Type B pancreatic cell (in vitro differentiated cells): ENCODE measurements at regions not wholly inside any gene's neighbourhood (a gene's known extent, or its start where the extent isn't known, plus 50 kb on each side); places are given as distances from the start of the nearest gene placed in this dataset.
A peak's percentile ranks its signal among the peaks of the same experiment; 100 is the strongest.
"Not testable (repeated sequence)": the region's sequence is repeated elsewhere in the genome, so short reads cannot be mapped to it uniquely, and the experiment has no call there.

ENCODE experiments used
- DNase-seq: peaks from one replicate; pipeline ENCODE4 v3.0.0; 2021; ENCODE audit warnings: mixed read lengths; ENCODE audit not compliant: unreplicated experiment; ENCODE audit errors: extremely low spot score
- H3K27ac Mint-ChIP-seq: 2 replicates; pipeline ENCODE4 v1.8.0; 2021; ENCODE audit warnings: mild to moderate bottlenecking, mixed read lengths
- H3K27me3 Mint-ChIP-seq: 2 replicates; pipeline ENCODE4 v1.8.0; 2021; ENCODE audit warnings: mixed read lengths
- H3K36me3 Mint-ChIP-seq: 2 replicates; pipeline ENCODE4 v1.8.0; 2021; ENCODE audit warnings: mixed read lengths
- H3K4me1 Mint-ChIP-seq: one replicate; pipeline ENCODE4 v1.8.0; 2021; ENCODE audit warnings: mixed read lengths; ENCODE audit not compliant: unreplicated experiment
- H3K4me3 Mint-ChIP-seq: 2 replicates; pipeline ENCODE4 v1.8.0; 2021; ENCODE audit warnings: mild to moderate bottlenecking, mixed read lengths
- H3K9me3 Mint-ChIP-seq: 2 replicates; pipeline ENCODE4 v1.8.0; 2021; ENCODE audit warnings: mixed read lengths
- CTCF ChIP-seq: fragments of 200-600 bp; sonication (generic); conservative IDR thresholded peaks from 2 replicates; pipeline ENCODE4 v1.5.0; 2021; ENCODE audit warnings: antibody characterized with exemption, mild to moderate bottlenecking

GRCh38 chr16:29304251-29304650, 102.3 kb downstream of the NPIPB11 start:
- Mint-ChIP-seq H3K9me3 (no peaks in the 10 kb centered on the region), H3K27me3 (no peaks in the 10 kb centered on the region), H3K27ac (no peak overlapping the region), H3K4me3 (no peak overlapping the region), H3K4me1 (peaks cover 32% of the 10 kb centered on the region), H3K36me3 (no peaks in the 10 kb centered on the region)
- DNase-seq = no peak
- no peak for TF ChIP-seq CTCF

GRCh38 chr16:29303520-29303919, 103.0 kb downstream of the NPIPB11 start:
- Mint-ChIP-seq H3K36me3 (no peaks in the 10 kb centered on the region), H3K9me3 (no peaks in the 10 kb centered on the region), H3K27ac (no peak overlapping the region), H3K4me1 (peaks cover 32% of the 10 kb centered on the region), H3K27me3 (no peaks in the 10 kb centered on the region), H3K4me3 (no peak overlapping the region)
- no peak for DNase-seq
- no peak for TF ChIP-seq CTCF

- H3K27me3 Mint-ChIP-seq = no peaks in the 10 kb centered on the region
- H3K4me1 Mint-ChIP-seq = peaks cover 28% of the 10 kb centered on the region
- no peak for TF ChIP-seq CTCF
- no peak overlapping the region for H3K27ac Mint-ChIP-seq
- no peak overlapping the region for H3K4me3 Mint-ChIP-seq
- H3K36me3 Mint-ChIP-seq = no peaks in the 10 kb centered on the region
- no peaks in the 10 kb centered on the region for H3K9me3 Mint-ChIP-seq
- DNase-seq = no peak
Observed at GRCh38 chr16:29302976-29303375, 103.5 kb downstream of the NPIPB11 start.

GRCh38 chr16:29302433-29302832, 104.1 kb downstream of the NPIPB11 start:
- not testable (repeated sequence) for H3K27ac Mint-ChIP-seq
- peaks cover 25% of the 10 kb centered on the region for H3K4me1 Mint-ChIP-seq

GRCh38 chr16:29301662-29302285, 104.7 kb downstream of the NPIPB11 start:
- not testable (repeated sequence) for H3K27ac Mint-ChIP-seq, H3K4me3 Mint-ChIP-seq, H3K36me3 Mint-ChIP-seq, H3K9me3 Mint-ChIP-seq, H3K27me3 Mint-ChIP-seq, DNase-seq
- H3K4me1 Mint-ChIP-seq = peaks cover 21% of the 10 kb centered on the region

More at GRCh38 chr16:29302433-29302832, 104.1 kb downstream of the NPIPB11 start:
- not testable (repeated sequence) for H3K9me3 Mint-ChIP-seq, DNase-seq, H3K27me3 Mint-ChIP-seq, H3K4me3 Mint-ChIP-seq, H3K36me3 Mint-ChIP-seq

GRCh38 chr16:29300541-29301535, 105.7 kb downstream of the NPIPB11 start:
- not testable (repeated sequence) for H3K4me3 Mint-ChIP-seq, H3K36me3 Mint-ChIP-seq, H3K27me3 Mint-ChIP-seq, DNase-seq, H3K9me3 Mint-ChIP-seq
- H3K4me1 Mint-ChIP-seq = peaks cover 11% of the 10 kb centered on the region
- peak overlapping the region; percentile 6 for H3K27ac Mint-ChIP-seq

GRCh38 chr16:29300030-29300491, 106.5 kb downstream of the NPIPB11 start:
- H3K36me3 Mint-ChIP-seq, DNase-seq, H3K4me3 Mint-ChIP-seq, H3K27me3 Mint-ChIP-seq, H3K27ac Mint-ChIP-seq, H3K4me1 Mint-ChIP-seq, H3K9me3 Mint-ChIP-seq: not testable (repeated sequence)

GRCh38 chr16:29298997-29299396, 107.5 kb downstream of the NPIPB11 start:
- DNase-seq, H3K4me1 Mint-ChIP-seq, H3K9me3 Mint-ChIP-seq, H3K4me3 Mint-ChIP-seq, H3K27ac Mint-ChIP-seq, H3K36me3 Mint-ChIP-seq, H3K27me3 Mint-ChIP-seq: not testable (repeated sequence)

- DNase-seq, H3K27me3 Mint-ChIP-seq, H3K4me1 Mint-ChIP-seq, H3K9me3 Mint-ChIP-seq, H3K4me3 Mint-ChIP-seq, H3K36me3 Mint-ChIP-seq, H3K27ac Mint-ChIP-seq: not testable (repeated sequence)
Observed at GRCh38 chr16:29298307-29298706, 108.2 kb downstream of the NPIPB11 start.

GRCh38 chr16:29297809-29298177, 108.7 kb downstream of the NPIPB11 start:
- DNase-seq, H3K27me3 Mint-ChIP-seq, H3K4me3 Mint-ChIP-seq, H3K9me3 Mint-ChIP-seq, H3K4me1 Mint-ChIP-seq, H3K27ac Mint-ChIP-seq, H3K36me3 Mint-ChIP-seq: not testable (repeated sequence)
